ENCODE measurements at regions not wholly inside any gene's neighbourhood (a gene's known extent, or its start where the extent isn't known, plus 50 kb on each side); places are given as distances from the start of the nearest gene placed in this dataset.

- TF ChIP-seq EP300 (IDR thresholded peaks at IDR 0.05; ENCODE audit: borderline replicate concordance in 1 of 2, low read depth in 1 of 2, low read length in 1 of 2) = no peak
- TF ChIP-seq CTCF (IDR thresholded peaks at IDR 0.05) = no peak
- no peak for TF ChIP-seq RFX5 (IDR thresholded peaks at IDR 0.05; ENCODE audit: low read length)
- no peak for TF ChIP-seq RCOR1 (IDR thresholded peaks at IDR 0.05; ENCODE audit: low read length)
- TF ChIP-seq POLR2AphosphoS5 (IDR thresholded peaks at IDR 0.05; ENCODE audit: low read depth, low read length) = no peak
- no peak for TF ChIP-seq USF1 (IDR thresholded peaks at IDR 0.05; ENCODE audit: borderline replicate concordance, low read depth)
- no peak for TF ChIP-seq RAD21 (IDR thresholded peaks at IDR 0.05; ENCODE audit: low read length)
- TF ChIP-seq CHD2 (IDR thresholded peaks at IDR 0.05; ENCODE audit: low read length, partially characterized antibody) = no peak
These were observed 118.2 kb downstream of the CDC5L start for GRCh38 chr6:44505751-44506150.

All from SK-N-SH (cell line).